Endothelial cell of umbilical vein (primary cell): ENCODE measurements at regions not wholly inside any gene's neighbourhood (a gene's known extent, or its start where the extent isn't known, plus 50 kb on each side); places are given as distances from the start of the nearest gene placed in this dataset.

ENCODE experiments used
- CTCF ChIP-seq, 2 donors: IDR thresholded peaks; 1 replicate in 1 of 2; 2 replicates in 1 of 2; pipeline ENCODE4 v1.5.1; 2011; ENCODE audit warnings: low read length in 2 of 2, mild to moderate bottlenecking in 2 of 2, moderate library complexity in 2 of 2, control low read depth in 1 of 2, inconsistent platforms in 1 of 2, low read depth in 1 of 2; ENCODE audit not compliant: insufficient read depth in 1 of 2; ENCODE audit errors: extremely low read depth in 1 of 2
- EZH2 ChIP-seq: IDR thresholded peaks from 2 replicates; pipeline ENCODE4 v1.6.1; 2012; ENCODE audit warnings: borderline replicate concordance, low read depth, mild to moderate bottlenecking, moderate library complexity, low read length, inconsistent platforms; ENCODE audit not compliant: severe bottlenecking
- GATA2 ChIP-seq: IDR thresholded peaks from 2 replicates; pipeline ENCODE4 v1.7.0; 2011; ENCODE audit warnings: low read depth, mild to moderate bottlenecking, moderate library complexity, mixed read lengths, low read length; ENCODE audit not compliant: insufficient read length, insufficient read depth
- JUN ChIP-seq: IDR thresholded peaks from 2 replicates; pipeline ENCODE4 v1.6.1; 2011; ENCODE audit warnings: borderline replicate concordance, low read depth; ENCODE audit not compliant: insufficient read length, insufficient read depth
- MYC ChIP-seq: IDR thresholded peaks from one replicate; pipeline ENCODE4 v1.6.1; 2011; ENCODE audit warnings: mild to moderate bottlenecking, low read depth, low read length
- POLR2A ChIP-seq: IDR thresholded peaks from 2 replicates; pipeline ENCODE4 v1.6.1; 2012; ENCODE audit warnings: low read depth, mild to moderate bottlenecking, control low read depth, low read length
- POLR2AphosphoS5 ChIP-seq: IDR thresholded peaks from 2 replicates; pipeline ENCODE4 v1.6.1; 2012; ENCODE audit warnings: low read depth, mild to moderate bottlenecking, control low read depth, low read length, moderate library complexity; ENCODE audit not compliant: insufficient read depth
- TF ChIP-seq, protein P1 (sequence below): IDR thresholded peaks from 2 replicates; pipeline ENCODE4 v1.6.1; 2011; ENCODE audit not compliant: insufficient read depth, insufficient read length

- TF ChIP-seq CTCF (IDR thresholded peaks at IDR 0.05; ENCODE audit: extremely low read depth in 1 of 2, insufficient read depth in 1 of 2, low read depth in 1 of 2, low read length in 2 of 2) (no peak), POLR2AphosphoS5 (no peak), EZH2 (no peak), POLR2A (no peak), MYC (no peak), GATA2 (peak; percentile 35), JUN (no peak)
- TF ChIP-seq, protein P1, sequence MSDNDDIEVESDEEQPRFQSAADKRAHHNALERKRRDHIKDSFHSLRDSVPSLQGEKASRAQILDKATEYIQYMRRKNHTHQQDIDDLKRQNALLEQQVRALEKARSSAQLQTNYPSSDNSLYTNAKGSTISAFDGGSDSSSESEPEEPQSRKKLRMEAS, result no peak
Observed at GRCh38 chr13:50365408-50366391, 350.5 kb downstream of the KCNRG start.
